Loucy (cell line): ENCODE measurements at regions not wholly inside any gene's neighbourhood (a gene's known extent, or its start where the extent isn't known, plus 50 kb on each side); places are given as distances from the start of the nearest gene placed in this dataset.
"Not testable (repeated sequence)": the region's sequence is repeated elsewhere in the genome, so short reads cannot be mapped to it uniquely, and the experiment has no call there.

Experiments
- H2AFZ ChIP-seq: fragments of 200-600 bp; sonication (generic); 2 replicates; pipeline ENCODE4 v1.6.0; 2016; ENCODE audit warnings: antibody characterized with exemption, mild to moderate bottlenecking, low read length, moderate library complexity
- H3F3A ChIP-seq: fragments of 200-600 bp; 2 replicates; pipeline ENCODE4 v1.6.0; 2016; ENCODE audit warnings: antibody characterized with exemption, low read depth, mild to moderate bottlenecking
- H3K27me3 ChIP-seq: fragments of 200-600 bp; sonication (generic); 2 replicates; pipeline ENCODE4 v1.6.1; 2014; ENCODE audit warnings: low read length, mild to moderate bottlenecking; ENCODE audit not compliant: insufficient read depth, poor library complexity, severe bottlenecking
- H3K36me3 ChIP-seq: fragments of 200-600 bp; sonication (generic); 2 replicates; pipeline ENCODE4 v1.6.1; 2016; ENCODE audit warnings: low read length; ENCODE audit not compliant: insufficient read depth
- H3K4me1 ChIP-seq: fragments of 200-600 bp; sonication (generic); 2 replicates; pipeline ENCODE4 v1.5.1; 2014; ENCODE audit warnings: low read length, mild to moderate bottlenecking; ENCODE audit not compliant: insufficient read depth, poor library complexity, severe bottlenecking
- H3K4me2 ChIP-seq: fragments of 200-600 bp; sonication (generic); 2 replicates; pipeline ENCODE4 v1.6.0; 2014; ENCODE audit warnings: antibody characterized with exemption, low read length, low read depth, mild to moderate bottlenecking; ENCODE audit not compliant: poor library complexity, severe bottlenecking
- H3K4me3 ChIP-seq: fragments of 200-600 bp; sonication (generic); 2 replicates; pipeline ENCODE4 v1.5.1; 2014; ENCODE audit warnings: low read length, mild to moderate bottlenecking, mixed read lengths; ENCODE audit not compliant: poor library complexity, severe bottlenecking
- H3K79me2 ChIP-seq: fragments of 200-600 bp; sonication (generic); 2 replicates; pipeline ENCODE4 v1.6.1; 2014; ENCODE audit warnings: low read length; ENCODE audit not compliant: insufficient read depth
- H3K9ac ChIP-seq: fragments of 200-600 bp; sonication (generic); 2 replicates; pipeline ENCODE4 v1.6.0; 2014; ENCODE audit warnings: mild to moderate bottlenecking, low read depth, low read length, moderate library complexity; ENCODE audit not compliant: poor library complexity, severe bottlenecking
- H3K9me2 ChIP-seq: fragments of 200-600 bp; sonication (generic); replicated peaks from 2 replicates; pipeline ENCODE4 v1.6.1; 2016; ENCODE audit warnings: low read depth, low read length, mixed read lengths
- H3K9me3 ChIP-seq: fragments of 200-600 bp; sonication (generic); 2 replicates; pipeline ENCODE4 v1.6.1; 2014; ENCODE audit warnings: mild to moderate bottlenecking, antibody characterized with exemption, low read length, low read depth; ENCODE audit not compliant: insufficient read depth
- H4K20me1 ChIP-seq: fragments of 200-600 bp; sonication (generic); 2 replicates; pipeline ENCODE4 v1.6.0; 2014; ENCODE audit warnings: antibody characterized with exemption, low read length, mild to moderate bottlenecking; ENCODE audit not compliant: insufficient read depth, poor library complexity, severe bottlenecking
- CTCF ChIP-seq: fragments of 200-600 bp; sonication (generic); conservative IDR thresholded peaks from 2 replicates; pipeline ENCODE4 v1.5.1; 2014; ENCODE audit warnings: mild to moderate bottlenecking, antibody characterized with exemption, low read length
- EZH2phosphoT487 ChIP-seq: fragments of 200-600 bp; IDR thresholded peaks from 2 replicates; pipeline ENCODE4 v1.6.1; 2018; ENCODE audit warnings: antibody characterized with exemption, mild to moderate bottlenecking, moderate library complexity, borderline replicate concordance

DNA sequence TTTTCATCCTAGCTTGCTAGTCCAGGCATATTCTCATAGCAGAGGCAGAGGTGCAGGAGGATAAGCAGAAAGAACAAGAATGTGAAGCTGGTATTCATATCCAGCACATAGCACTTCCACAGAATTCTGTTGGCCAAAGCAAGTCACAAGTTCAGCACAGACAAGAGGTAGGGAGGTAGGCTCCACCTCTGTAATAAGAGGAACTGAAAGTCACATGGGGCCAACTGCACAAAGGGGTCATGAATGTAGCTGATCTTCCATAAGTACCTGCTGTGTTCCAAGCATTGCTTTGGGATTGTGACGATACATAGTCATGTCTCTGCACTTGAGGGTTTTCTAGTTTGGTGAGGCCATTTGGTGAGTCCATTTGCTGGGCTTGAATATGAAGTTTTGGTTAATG lies 110.8 kb upstream of the MPHOSPH6 start:
- Histone ChIP-seq H3K79me2 (no peaks in the 10 kb centered on the region), H3K9me3 (no peaks in the 10 kb centered on the region), H3F3A (no peaks in the 10 kb centered on the region), H3K9me2 (no peaks in the 10 kb centered on the region), H3K36me3 (no peaks in the 10 kb centered on the region), H3K9ac (no peak overlapping the region), H3K4me2 (no peak overlapping the region), H3K4me3 (no peak overlapping the region), H3K4me1 (no peaks in the 10 kb centered on the region), H3K27me3 (no peaks in the 10 kb centered on the region), H2AFZ (no peak overlapping the region), H4K20me1 (no peaks in the 10 kb centered on the region)
- TF ChIP-seq EZH2phosphoT487 (no peak), CTCF (no peak)

- not testable (repeated sequence) for H4K20me1 ChIP-seq, H3K27me3 ChIP-seq, H3K4me3 ChIP-seq, H3K9me3 ChIP-seq, H3K36me3 ChIP-seq, H2AFZ ChIP-seq, H3K4me1 ChIP-seq, H3F3A ChIP-seq, H3K9ac ChIP-seq, H3K4me2 ChIP-seq, H3K79me2 ChIP-seq, H3K9me2 ChIP-seq
Measured at GRCh38 chr16:82275349-82275748, 105.3 kb upstream of the MPHOSPH6 start.

DNA sequence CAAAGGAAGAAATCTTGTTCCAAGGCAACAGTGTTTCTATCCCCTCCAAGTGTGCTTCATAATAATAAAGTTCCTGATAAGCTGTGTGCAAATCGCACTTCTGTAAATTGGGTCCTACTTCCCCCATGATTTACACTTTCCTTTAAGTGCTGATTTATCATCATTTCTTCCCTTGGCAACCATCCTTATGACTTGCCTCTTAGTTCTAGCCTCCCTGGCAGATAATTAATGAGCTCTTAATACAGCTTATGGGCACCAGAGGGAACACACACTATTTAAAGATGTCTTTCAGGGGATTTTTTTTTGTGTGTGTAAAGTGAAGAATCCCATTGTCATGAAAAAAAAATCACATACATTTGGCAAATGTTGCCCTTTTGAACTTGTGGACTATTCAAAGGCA lies 101.6 kb upstream of the MPHOSPH6 start:
- Histone ChIP-seq H3K36me3 (no peaks in the 10 kb centered on the region), H3K4me3 (no peak overlapping the region), H4K20me1 (no peaks in the 10 kb centered on the region), H3K9ac (no peak overlapping the region), H3K9me3 (no peaks in the 10 kb centered on the region; the same call in 1 of the 2 replicates), H3K79me2 (no peaks in the 10 kb centered on the region), H3K27me3 (peaks cover 3% of the 10 kb centered on the region), H3F3A (no peaks in the 10 kb centered on the region), H3K9me2 (no peaks in the 10 kb centered on the region; the same call in 1 of the 2 replicates), H2AFZ (no peak overlapping the region), H3K4me2 (no peak overlapping the region), H3K4me1 (no peaks in the 10 kb centered on the region)
- TF ChIP-seq EZH2phosphoT487 = no peak
- no peak for TF ChIP-seq CTCF

- H3K9ac ChIP-seq, H3K79me2 ChIP-seq, H2AFZ ChIP-seq, H3K4me3 ChIP-seq, H4K20me1 ChIP-seq, H3K9me3 ChIP-seq, H3K4me2 ChIP-seq, H3F3A ChIP-seq, H3K36me3 ChIP-seq, H3K27me3 ChIP-seq, H3K9me2 ChIP-seq, H3K4me1 ChIP-seq: not testable (repeated sequence)
Measured at GRCh38 chr16:82267675-82268074, 97.7 kb upstream of the MPHOSPH6 start.
